ENCODE measurements at regions not wholly inside any gene's neighbourhood (a gene's known extent, or its start where the extent isn't known, plus 50 kb on each side); places are given as distances from the start of the nearest gene placed in this dataset.

GRCh38 chr3:15923640-15924405 lies 126.0 kb upstream of the ANKRD28 start:
- DNase-seq (no peak), ATAC-seq (no peak)
- Histone ChIP-seq H3K27me3 (ENCODE audit: low read depth) (no peaks in the 10 kb centered on the region), H3K27ac (no peak overlapping the region), H3K4me1 (no peaks in the 10 kb centered on the region), H3K4me3 (no peak overlapping the region), H3K36me3 (no peaks in the 10 kb centered on the region), H3K9me3 (no peaks in the 10 kb centered on the region)
- intact Hi-C loops (cut with DNase I): no loop called here
- TF ChIP-seq, protein P1, sequence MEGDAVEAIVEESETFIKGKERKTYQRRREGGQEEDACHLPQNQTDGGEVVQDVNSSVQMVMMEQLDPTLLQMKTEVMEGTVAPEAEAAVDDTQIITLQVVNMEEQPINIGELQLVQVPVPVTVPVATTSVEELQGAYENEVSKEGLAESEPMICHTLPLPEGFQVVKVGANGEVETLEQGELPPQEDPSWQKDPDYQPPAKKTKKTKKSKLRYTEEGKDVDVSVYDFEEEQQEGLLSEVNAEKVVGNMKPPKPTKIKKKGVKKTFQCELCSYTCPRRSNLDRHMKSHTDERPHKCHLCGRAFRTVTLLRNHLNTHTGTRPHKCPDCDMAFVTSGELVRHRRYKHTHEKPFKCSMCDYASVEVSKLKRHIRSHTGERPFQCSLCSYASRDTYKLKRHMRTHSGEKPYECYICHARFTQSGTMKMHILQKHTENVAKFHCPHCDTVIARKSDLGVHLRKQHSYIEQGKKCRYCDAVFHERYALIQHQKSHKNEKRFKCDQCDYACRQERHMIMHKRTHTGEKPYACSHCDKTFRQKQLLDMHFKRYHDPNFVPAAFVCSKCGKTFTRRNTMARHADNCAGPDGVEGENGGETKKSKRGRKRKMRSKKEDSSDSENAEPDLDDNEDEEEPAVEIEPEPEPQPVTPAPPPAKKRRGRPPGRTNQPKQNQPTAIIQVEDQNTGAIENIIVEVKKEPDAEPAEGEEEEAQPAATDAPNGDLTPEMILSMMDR (IDR thresholded peaks at IDR 0.05): no peak

DNA sequence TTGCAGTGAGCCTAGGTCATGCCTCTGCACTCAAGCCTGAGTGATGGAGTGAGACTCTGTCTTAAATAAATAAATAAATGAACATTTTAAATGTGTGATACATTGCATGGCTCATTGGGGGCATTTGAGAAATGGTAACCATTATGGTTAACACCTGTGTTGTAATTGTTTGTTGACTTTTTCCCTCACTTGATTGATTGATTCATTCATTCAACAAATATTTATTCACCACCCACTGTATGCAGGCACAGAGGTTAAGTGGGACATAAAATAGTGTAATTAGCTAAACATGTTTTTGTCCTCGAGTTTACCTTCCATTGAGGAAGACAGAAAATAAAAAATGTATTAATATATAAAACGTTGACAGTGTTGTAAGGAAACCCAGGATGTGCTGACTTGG lies 127.1 kb upstream of the ANKRD28 start:
- Histone ChIP-seq H3K9me3 (no peaks in the 10 kb centered on the region), H3K4me1 (no peaks in the 10 kb centered on the region), H3K36me3 (no peaks in the 10 kb centered on the region), H3K4me3 (no peak overlapping the region), H3K27ac (no peak overlapping the region), H3K27me3 (ENCODE audit: low read depth) (no peaks in the 10 kb centered on the region)
- DNase-seq (no peak), ATAC-seq (no peak)
- intact Hi-C loops (cut with DNase I): no loop called here
- TF ChIP-seq, protein P1 (IDR thresholded peaks at IDR 0.05): no peak

DNA sequence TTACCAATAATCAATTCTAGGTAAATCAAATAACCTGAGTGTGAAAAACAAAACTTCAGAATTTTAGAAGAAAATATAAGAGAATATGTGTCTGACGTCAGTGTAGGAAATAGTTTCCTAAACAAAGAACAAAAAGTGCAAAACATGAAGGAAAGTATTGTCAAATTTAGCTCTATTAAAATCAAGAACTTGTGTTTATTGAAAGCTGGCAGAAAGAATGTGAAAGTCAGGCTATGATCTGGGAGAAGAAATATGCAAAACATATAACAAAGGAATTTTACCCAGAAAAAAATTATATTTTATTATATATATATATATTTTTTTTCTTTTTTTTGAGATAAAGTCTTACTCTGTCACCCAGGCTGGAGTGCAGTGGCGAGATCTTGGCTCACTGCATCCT lies 129.1 kb upstream of the ANKRD28 start:
- H3K9me3 ChIP-seq: no peaks in the 10 kb centered on the region
- H3K36me3 ChIP-seq: no peaks in the 10 kb centered on the region
- intact Hi-C loops (cut with DNase I): no loop called here
- no peak for ATAC-seq
- H3K4me1 ChIP-seq: no peaks in the 10 kb centered on the region
- no peaks in the 10 kb centered on the region for H3K27me3 ChIP-seq (ENCODE audit: low read depth)
- DNase-seq: no peak
- TF ChIP-seq, protein P1 (IDR thresholded peaks at IDR 0.05): no peak
- H3K4me3 ChIP-seq: no peak overlapping the region
- no peak overlapping the region for H3K27ac ChIP-seq

DNA sequence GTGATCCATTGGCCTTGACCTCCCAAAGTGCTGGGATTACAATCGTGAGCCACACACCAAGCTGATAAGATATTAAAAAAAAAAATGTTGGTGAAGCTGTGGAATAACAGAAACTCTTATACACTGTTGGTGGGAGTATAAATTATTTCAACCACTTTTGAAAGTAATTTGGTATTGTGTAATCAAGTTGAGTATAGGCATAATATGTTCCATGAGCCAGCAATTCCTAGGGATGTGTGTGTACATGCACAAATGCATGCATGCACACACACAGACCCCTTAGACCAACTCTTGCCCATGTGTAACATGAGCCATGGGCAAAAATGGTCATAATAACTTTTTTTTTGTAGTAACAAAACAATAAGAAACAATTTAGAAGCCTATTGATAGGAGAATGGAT lies 130.2 kb upstream of the ANKRD28 start:
- H3K4me1 ChIP-seq: no peaks in the 10 kb centered on the region
- no peaks in the 10 kb centered on the region for H3K27me3 ChIP-seq (ENCODE audit: low read depth)
- intact Hi-C loops (cut with DNase I): no loop called here
- ATAC-seq: no peak
- no peaks in the 10 kb centered on the region for H3K9me3 ChIP-seq
- no peaks in the 10 kb centered on the region for H3K36me3 ChIP-seq
- TF ChIP-seq, protein P1 (IDR thresholded peaks at IDR 0.05): no peak
- H3K27ac ChIP-seq: no peak overlapping the region
- no peak for DNase-seq
- H3K4me3 ChIP-seq: no peak overlapping the region

DNA sequence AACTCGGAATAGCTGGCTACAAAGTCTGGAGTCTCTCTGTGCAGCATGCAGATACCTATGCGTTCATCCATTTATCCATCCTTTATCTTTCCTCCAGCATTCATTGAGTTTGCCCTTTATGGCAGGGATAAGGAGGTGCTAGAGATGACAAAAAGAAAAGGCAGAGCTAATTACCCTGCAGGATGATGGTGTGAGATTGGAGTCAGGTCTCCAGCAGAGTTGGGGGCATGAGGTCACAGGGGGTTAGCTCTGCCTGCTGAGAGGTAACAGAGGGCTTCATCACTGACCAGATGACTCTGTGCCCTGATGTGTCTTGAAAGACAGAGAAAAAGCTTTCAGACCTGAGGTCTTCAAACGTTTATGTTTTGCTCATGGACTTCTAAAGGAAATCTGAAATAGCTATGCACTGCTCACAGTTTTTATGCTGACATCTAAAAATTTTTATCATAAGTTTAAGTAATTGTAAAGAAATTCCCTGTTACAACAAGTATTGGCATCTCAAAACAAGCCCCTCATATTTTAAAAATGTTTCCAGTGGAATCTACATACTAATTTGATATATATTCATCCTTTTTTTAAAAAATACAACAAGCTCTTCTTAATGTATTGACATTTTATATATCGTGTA lies 132.3 kb upstream of the ANKRD28 start:
- Histone ChIP-seq H3K27me3 (ENCODE audit: low read depth) (no peaks in the 10 kb centered on the region), H3K27ac (no peak overlapping the region), H3K36me3 (no peaks in the 10 kb centered on the region), H3K9me3 (no peaks in the 10 kb centered on the region), H3K4me3 (no peak overlapping the region), H3K4me1 (no peaks in the 10 kb centered on the region)
- intact Hi-C loops (cut with DNase I): no loop called here
- no peak for ATAC-seq
- TF ChIP-seq, protein P1 (IDR thresholded peaks at IDR 0.05): no peak
- DNase-seq: no peak

All from lower lobe of right lung (tissue), 2 donors.